ENCODE measurements at regions not wholly inside any gene's neighbourhood (a gene's known extent, or its start where the extent isn't known, plus 50 kb on each side); places are given as distances from the start of the nearest gene placed in this dataset.

DNA sequence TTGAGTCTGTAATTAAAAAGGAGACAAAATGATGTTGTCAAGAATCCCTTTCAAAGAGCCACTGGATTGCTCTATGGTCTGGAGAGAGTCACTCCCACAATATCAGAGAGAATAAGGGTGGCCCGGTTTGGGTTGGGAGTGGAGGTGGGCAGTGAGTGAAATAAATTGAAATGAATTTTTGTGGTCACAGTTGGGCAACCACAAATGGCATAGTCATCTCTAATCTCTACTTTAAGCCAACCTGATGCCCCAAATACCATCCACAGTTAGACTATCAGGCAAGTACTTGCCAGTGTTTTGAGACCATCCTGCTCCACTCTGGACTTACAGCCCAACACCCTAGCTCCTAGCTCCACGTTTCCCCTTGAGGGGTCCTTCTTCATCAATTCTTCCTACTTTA lies 559.7 kb downstream of the BCL11A start:
- Mint-ChIP-seq H3K27me3 (no peaks in the 10 kb centered on the region), H3K9me3 (no peaks in the 10 kb centered on the region), H3K4me3 (no peak overlapping the region), H3K4me1 (no peaks in the 10 kb centered on the region), H3K36me3 (no peaks in the 10 kb centered on the region), H3K27ac (no peak overlapping the region)

DNA sequence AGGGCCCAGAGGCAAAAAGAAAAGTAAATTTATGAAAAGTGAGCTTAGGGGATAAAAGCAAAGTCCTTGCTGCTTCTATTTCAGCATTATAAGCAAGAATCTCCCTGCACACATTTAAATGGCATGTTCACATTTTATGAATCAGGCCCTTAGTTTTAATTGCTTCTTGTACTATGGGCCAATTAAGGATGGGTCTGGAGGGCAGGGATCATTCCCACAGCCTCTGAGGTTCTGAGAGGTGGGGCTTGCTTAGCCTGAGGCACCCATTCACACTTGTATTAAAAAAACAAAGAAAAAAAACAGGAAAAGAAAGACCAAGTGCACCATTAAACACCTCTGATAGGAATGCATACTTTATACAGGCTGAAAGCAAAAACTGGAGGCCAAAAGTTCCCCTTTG lies 565.1 kb downstream of the BCL11A start:
- H3K27me3 Mint-ChIP-seq = no peaks in the 10 kb centered on the region
- no peaks in the 10 kb centered on the region for H3K36me3 Mint-ChIP-seq
- H3K27ac Mint-ChIP-seq = no peak overlapping the region
- no peak overlapping the region for H3K4me3 Mint-ChIP-seq
- no peaks in the 10 kb centered on the region for H3K9me3 Mint-ChIP-seq
- no peaks in the 10 kb centered on the region for H3K4me1 Mint-ChIP-seq

DNA sequence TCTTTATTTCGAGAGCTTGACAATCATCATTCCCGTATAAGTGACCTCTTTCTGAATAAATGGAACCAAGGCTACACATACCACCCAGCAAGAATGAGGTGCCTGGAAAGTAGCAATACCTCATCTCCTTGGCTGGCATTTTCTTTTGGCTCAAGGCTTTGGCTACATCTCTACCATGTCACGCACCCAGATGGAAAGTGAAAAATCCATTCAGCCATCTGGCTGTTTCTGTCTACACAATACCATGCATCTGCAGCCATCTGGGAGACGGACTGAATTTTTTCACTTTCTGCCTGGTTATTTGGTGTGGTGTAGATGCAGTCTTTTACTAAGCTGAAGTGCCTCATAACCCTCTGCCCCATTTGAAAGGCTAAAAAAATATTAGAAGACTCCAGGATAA lies 566.9 kb downstream of the BCL11A start:
- H3K27me3 Mint-ChIP-seq = no peaks in the 10 kb centered on the region
- no peak overlapping the region for H3K27ac Mint-ChIP-seq
- no peaks in the 10 kb centered on the region for H3K4me1 Mint-ChIP-seq
- no peaks in the 10 kb centered on the region for H3K9me3 Mint-ChIP-seq
- H3K4me3 Mint-ChIP-seq = no peak overlapping the region
- H3K36me3 Mint-ChIP-seq = no peaks in the 10 kb centered on the region

DNA sequence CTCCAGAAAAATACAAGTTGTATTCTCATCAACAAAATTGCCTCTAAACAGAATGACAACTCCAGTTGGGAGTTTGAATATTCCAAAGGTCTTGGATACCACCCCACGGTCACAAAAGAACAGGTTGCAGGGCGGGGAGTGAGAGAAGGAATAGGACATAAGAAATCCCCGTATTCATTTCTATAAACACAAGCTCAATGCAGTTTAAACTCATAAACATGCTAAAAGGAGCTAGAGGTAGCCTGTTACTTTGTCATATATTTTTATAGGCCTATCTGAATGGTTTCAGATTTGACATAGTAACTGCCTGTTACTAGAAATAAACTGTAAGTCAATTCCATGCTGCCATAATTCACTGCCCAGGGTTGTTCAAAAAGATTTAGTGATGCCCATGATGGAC lies 567.5 kb downstream of the BCL11A start:
- Mint-ChIP-seq H3K4me3 (no peak overlapping the region), H3K27me3 (no peaks in the 10 kb centered on the region), H3K4me1 (no peaks in the 10 kb centered on the region), H3K9me3 (no peaks in the 10 kb centered on the region), H3K27ac (no peak overlapping the region), H3K36me3 (no peaks in the 10 kb centered on the region)

DNA sequence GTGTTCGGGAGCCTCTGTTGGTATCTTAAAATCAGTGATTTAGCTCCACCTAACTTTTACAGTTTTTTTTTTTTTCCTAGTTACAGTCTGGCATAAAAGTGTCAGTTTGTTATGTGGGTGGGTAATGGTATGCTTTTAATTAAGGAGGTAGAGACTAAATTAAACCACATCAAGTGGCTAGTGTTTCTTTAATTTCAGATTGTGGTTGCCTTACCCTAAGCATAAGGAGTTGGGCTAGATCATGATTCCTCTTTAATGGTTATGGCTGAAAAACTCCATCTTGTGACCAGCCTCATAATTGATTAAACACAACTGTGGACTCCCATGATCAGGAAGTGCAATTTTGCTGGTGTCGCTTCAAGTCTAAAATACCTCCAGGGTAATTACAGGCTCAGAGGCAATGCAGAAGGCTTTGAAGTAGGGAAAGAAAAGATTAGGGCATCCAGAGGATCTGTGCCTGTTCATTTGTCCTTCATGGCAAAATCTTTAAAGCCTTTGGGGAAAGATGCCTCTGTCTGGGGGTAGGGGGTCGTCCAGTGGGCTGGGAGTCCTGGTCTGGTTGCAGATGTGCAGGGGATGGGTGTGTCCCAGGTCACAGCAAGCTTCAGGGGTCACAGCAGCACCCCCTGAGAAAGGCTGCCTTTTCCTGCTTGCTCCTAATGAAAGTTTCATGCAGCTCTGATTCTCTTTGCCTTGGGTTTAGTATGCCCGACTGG lies 579.2 kb downstream of the BCL11A start:
- H3K27ac Mint-ChIP-seq = no peak overlapping the region
- H3K4me1 Mint-ChIP-seq = peaks cover 8% of the 10 kb centered on the region
- H3K4me3 Mint-ChIP-seq = no peak overlapping the region
- no peaks in the 10 kb centered on the region for H3K36me3 Mint-ChIP-seq
- H3K27me3 Mint-ChIP-seq = no peaks in the 10 kb centered on the region
- no peaks in the 10 kb centered on the region for H3K9me3 Mint-ChIP-seq

DNA sequence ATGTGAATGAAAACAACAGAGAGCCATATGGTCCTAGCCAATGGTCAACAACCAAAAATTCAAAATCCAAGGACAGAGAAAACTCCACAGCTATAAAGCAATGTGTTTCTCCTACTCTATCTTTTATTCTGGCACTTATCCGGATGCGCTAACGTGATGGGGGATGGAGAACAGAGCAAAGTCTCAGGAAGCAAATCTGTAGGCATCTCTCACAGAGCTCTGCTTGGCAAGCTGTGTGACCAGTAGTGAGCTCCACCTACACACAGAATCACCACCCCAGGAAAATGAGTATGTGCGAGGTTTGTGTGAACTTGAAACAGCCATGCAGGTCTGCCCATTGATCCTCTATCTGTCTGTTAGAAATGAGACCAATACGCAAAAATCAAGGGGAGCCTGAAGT lies 584.3 kb downstream of the BCL11A start:
- no peaks in the 10 kb centered on the region for H3K36me3 Mint-ChIP-seq
- no peaks in the 10 kb centered on the region for H3K9me3 Mint-ChIP-seq
- no peak overlapping the region for H3K4me3 Mint-ChIP-seq
- no peak overlapping the region for H3K27ac Mint-ChIP-seq
- H3K4me1 Mint-ChIP-seq = peaks cover 7% of the 10 kb centered on the region
- H3K27me3 Mint-ChIP-seq = no peaks in the 10 kb centered on the region

DNA sequence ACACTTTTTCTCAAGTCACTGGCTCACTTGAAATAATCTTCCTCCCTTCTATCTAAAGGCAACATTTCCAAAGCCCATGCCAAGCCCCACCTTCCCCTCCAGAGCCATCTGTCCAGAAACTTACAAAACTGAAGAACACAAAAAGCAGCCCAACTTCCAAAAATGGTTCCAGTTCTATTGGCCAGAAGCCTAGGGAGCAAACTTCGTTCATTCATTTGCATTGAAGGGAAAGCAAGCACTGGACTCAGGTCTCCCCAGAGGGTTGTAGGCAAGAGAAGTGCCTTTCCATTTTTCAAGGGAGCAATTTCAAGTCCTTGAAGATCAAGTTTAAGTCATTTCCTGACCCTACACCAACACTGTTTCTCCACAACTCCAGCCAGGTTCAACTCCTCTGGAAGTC lies 585.0 kb downstream of the BCL11A start:
- no peak overlapping the region for H3K27ac Mint-ChIP-seq
- H3K36me3 Mint-ChIP-seq = no peaks in the 10 kb centered on the region
- no peaks in the 10 kb centered on the region for H3K9me3 Mint-ChIP-seq
- no peak overlapping the region for H3K4me3 Mint-ChIP-seq
- no peaks in the 10 kb centered on the region for H3K4me1 Mint-ChIP-seq
- H3K27me3 Mint-ChIP-seq = no peaks in the 10 kb centered on the region

DNA sequence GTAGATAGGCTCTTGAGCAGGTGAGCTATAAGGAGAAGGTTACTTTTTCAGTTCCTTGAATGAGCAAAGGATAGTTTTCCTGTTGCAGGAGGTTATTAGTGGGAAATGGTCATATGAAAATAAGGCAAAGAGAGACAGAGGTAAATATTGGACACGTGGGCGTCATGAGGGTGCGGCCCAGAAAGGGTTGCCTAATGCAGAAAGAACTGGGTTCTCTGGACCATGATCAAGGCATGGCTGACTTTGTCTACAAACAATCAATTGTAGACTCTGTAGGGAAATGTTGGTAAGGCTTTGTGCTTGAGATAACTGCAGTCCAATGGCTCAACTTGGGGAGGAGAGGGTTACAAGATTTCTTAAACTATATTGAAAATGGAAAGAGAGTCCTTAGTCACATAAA lies 585.8 kb downstream of the BCL11A start:
- Mint-ChIP-seq H3K36me3 (no peaks in the 10 kb centered on the region), H3K9me3 (no peaks in the 10 kb centered on the region)

DNA sequence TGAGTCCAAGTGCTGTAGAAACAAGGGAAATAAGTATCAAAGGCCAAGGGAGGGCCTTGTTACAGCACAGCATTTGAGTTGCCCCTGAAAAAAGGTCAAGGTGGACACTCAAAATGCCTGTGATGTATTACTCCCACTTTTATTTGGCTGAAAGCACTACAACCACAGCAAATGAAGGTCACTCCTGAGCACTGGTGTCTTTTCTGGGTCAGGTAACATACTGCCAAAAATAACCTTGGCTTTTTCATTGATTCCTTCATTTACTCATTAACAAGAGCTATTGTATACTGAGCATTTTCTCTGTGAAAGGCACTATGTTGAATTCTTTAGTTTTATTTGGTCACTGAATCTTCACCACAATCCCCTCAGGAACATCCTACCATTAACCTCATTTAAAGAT lies 590.3 kb downstream of the BCL11A start:
- H3K4me3 Mint-ChIP-seq = no peak overlapping the region
- no peaks in the 10 kb centered on the region for H3K4me1 Mint-ChIP-seq
- H3K9me3 Mint-ChIP-seq = no peaks in the 10 kb centered on the region
- H3K36me3 Mint-ChIP-seq = no peaks in the 10 kb centered on the region
- H3K27me3 Mint-ChIP-seq = no peaks in the 10 kb centered on the region
- no peak overlapping the region for H3K27ac Mint-ChIP-seq

More for the DNA sequence above, 585.8 kb downstream of the BCL11A start:
- no peak overlapping the region for H3K4me3 Mint-ChIP-seq
- H3K27me3 Mint-ChIP-seq = no peaks in the 10 kb centered on the region
- no peak overlapping the region for H3K27ac Mint-ChIP-seq
- no peaks in the 10 kb centered on the region for H3K4me1 Mint-ChIP-seq

DNA sequence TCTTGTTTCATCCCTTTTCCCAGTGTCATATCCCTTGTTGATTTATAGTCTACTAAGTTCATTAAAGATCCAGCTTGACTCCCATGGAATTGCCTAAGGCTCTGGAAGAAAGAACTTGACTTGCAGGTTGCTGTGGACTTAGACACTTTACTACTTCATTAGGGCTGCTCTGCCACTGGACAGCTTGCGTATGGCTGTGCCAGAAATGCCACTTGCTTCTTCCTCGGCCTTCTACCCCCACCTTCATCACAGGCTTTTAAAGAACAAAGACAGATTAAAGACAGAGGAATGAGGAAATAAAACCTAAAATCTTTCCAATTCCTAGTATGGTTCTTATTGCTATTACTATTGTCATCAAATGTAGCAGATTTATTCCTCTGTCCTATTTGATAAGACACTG lies 591.7 kb downstream of the BCL11A start:
- H3K9me3 Mint-ChIP-seq = no peaks in the 10 kb centered on the region
- H3K27ac Mint-ChIP-seq = no peak overlapping the region
- no peaks in the 10 kb centered on the region for H3K36me3 Mint-ChIP-seq
- no peak overlapping the region for H3K4me3 Mint-ChIP-seq
- no peaks in the 10 kb centered on the region for H3K4me1 Mint-ChIP-seq
- H3K27me3 Mint-ChIP-seq = no peaks in the 10 kb centered on the region

DNA sequence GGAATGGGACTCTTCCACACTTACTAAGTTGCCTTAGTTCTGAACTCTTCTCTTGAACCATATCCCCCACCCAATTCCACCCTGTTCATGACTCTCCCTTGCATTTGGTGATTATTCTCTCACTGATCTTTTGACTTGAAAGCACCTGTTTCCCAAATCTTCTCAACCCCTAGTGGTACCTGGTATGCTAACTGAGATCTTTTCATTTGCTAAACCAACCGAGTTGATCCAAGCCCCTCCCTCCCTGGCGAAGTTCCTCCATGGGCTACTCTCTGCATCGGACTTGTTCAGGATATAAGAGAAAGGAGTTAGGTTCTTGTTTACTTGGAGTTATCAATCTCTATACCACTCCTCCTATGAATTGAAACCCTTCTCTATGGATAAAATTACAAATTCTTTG lies 593.5 kb downstream of the BCL11A start:
- H3K27ac Mint-ChIP-seq = no peak overlapping the region
- no peaks in the 10 kb centered on the region for H3K9me3 Mint-ChIP-seq
- H3K4me3 Mint-ChIP-seq = no peak overlapping the region
- no peaks in the 10 kb centered on the region for H3K27me3 Mint-ChIP-seq
- no peaks in the 10 kb centered on the region for H3K4me1 Mint-ChIP-seq
- H3K36me3 Mint-ChIP-seq = peaks cover 1% of the 10 kb centered on the region

DNA sequence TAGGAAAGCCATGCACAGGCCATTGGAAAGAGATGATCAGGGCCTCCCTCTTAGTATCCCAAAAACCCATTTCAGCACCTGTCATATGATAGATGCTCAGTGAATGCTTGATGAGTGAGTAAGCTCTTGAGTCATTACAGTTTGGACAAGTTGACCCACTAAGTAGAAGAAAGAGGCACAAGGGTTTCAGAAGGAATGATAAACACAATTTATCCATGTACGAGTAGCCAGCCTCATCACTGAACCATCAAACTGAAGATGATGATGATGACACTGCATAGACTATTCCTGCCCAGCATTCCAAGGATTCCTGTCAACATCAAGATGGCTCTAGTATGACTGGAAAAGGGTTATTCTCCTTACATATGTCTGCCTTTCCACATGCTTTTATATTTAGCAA lies 596.0 kb downstream of the BCL11A start:
- no peak overlapping the region for H3K4me3 Mint-ChIP-seq
- H3K9me3 Mint-ChIP-seq = no peaks in the 10 kb centered on the region
- H3K27me3 Mint-ChIP-seq = no peaks in the 10 kb centered on the region
- no peaks in the 10 kb centered on the region for H3K4me1 Mint-ChIP-seq
- peaks cover 1% of the 10 kb centered on the region for H3K36me3 Mint-ChIP-seq
- H3K27ac Mint-ChIP-seq = no peak overlapping the region

DNA sequence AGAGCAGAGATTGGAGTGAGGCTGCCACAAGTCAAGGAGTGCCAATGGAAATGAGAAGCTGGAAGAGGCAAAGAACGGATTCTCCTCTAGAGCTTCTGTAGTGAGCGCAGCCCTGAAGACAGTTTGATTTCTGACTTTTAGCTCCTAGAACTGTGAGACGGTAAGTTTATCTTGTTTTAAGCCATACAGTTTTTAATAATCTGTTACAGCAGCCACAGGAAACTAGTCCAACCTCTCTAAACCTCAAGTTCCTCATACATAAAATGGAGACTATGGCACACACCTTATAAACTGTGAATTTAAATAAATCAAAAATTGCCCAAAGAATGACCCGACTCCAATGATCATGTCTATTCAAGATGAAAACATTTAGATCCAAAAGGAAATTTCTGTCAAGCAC lies 596.5 kb downstream of the BCL11A start:
- Mint-ChIP-seq H3K9me3 (no peaks in the 10 kb centered on the region), H3K36me3 (peaks cover 1% of the 10 kb centered on the region), H3K4me3 (no peak overlapping the region), H3K27ac (no peak overlapping the region), H3K4me1 (no peaks in the 10 kb centered on the region), H3K27me3 (no peaks in the 10 kb centered on the region)

DNA sequence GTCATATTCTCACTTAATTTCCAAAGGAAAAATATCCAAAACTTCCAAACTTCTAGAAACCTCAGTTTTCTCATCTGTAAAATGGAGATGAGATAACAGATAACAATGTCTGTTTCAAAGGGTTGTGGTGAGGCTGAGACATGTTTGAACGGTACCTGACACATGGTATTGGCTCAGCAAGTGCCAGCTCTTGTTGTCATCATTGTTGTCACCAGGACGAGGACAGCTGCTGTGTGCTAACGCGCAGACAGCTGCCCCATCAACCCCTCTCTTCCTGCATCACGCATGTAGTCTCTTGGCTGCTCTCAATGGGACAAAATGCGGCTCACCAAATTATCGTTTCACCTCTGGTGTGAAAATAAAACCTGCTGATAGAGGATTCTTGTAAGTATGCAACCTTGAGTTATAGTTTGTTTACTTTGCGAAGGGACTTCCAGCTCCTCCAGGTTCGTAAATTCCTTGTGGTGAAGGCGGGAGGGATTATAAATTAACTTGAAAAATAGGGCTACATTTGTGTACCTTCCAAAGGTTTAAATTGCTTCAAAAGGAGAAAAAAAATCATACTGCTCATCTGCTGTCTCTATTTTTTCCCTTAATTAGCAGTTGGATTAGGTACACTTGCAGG lies 605.4 kb downstream of the BCL11A start:
- Mint-ChIP-seq H3K27me3 (no peaks in the 10 kb centered on the region), H3K4me3 (no peak overlapping the region), H3K36me3 (no peaks in the 10 kb centered on the region), H3K4me1 (no peaks in the 10 kb centered on the region), H3K9me3 (no peaks in the 10 kb centered on the region), H3K27ac (no peak overlapping the region)

DNA sequence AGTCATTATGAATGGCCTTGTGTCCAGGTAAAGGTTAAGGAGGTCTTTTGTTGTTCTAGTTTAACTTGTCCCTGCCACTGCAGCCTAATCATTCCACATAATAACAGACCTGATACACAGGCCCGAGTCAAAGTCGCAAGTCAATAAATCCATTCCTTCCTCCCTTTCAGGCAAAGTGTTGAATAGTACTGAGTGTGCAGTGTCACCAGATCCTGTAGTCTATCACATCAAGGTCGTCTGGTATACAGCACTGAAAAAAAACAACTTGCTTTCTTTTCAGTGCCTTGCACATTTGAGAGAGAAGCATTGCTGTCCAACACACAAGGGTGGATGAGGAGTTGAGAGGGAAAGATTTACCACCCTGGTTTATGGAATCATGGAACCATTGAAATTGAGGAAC lies 606.2 kb downstream of the BCL11A start:
- H3K27me3 Mint-ChIP-seq = no peaks in the 10 kb centered on the region
- H3K4me1 Mint-ChIP-seq = no peaks in the 10 kb centered on the region
- H3K9me3 Mint-ChIP-seq = no peaks in the 10 kb centered on the region
- H3K4me3 Mint-ChIP-seq = no peak overlapping the region
- no peak overlapping the region for H3K27ac Mint-ChIP-seq
- H3K36me3 Mint-ChIP-seq = no peaks in the 10 kb centered on the region

DNA sequence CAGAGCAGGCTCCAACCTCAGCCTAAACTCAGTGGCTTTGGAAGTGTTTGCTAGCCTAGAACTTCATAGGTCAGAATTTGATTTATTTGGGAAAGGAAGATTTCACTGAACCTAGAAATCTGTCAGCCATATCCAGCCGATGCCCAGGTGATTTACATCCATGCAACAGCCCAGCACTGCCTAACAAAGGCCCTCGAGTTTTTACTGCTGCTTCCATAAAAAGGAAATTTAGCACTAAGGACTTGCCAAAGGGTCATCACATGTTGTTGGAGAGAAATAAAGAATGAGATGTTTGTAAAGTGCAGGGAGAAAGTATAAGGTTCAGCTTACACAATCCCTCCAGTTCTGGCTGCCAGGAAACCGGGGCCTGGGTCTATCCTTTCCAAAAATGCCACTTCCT lies 614.2 kb downstream of the BCL11A start:
- Mint-ChIP-seq H3K27ac (no peak overlapping the region), H3K4me3 (no peak overlapping the region), H3K4me1 (peaks cover 9% of the 10 kb centered on the region), H3K36me3 (no peaks in the 10 kb centered on the region), H3K9me3 (no peaks in the 10 kb centered on the region), H3K27me3 (no peaks in the 10 kb centered on the region)

DNA sequence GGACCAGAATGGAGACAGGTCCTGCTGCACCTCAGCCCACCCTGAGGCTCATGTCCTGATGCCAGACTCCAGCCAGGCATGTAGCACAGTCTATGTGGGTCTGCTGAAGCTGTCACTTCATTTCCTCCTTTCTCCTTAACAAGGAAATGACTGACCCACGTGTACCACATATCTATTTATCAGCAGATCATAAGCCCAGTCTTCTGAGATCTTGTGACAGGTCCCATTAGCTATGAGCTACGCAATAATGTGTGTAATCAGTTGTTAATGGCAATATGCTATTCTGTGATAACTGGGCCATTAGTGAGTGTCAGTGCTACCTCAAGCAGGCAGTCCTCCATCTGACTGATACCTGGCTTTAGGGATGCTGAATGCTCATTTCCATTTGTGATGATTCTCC lies 615.3 kb downstream of the BCL11A start:
- no peaks in the 10 kb centered on the region for H3K27me3 Mint-ChIP-seq
- H3K4me1 Mint-ChIP-seq = peaks cover 9% of the 10 kb centered on the region
- H3K27ac Mint-ChIP-seq = no peak overlapping the region
- no peaks in the 10 kb centered on the region for H3K9me3 Mint-ChIP-seq
- H3K4me3 Mint-ChIP-seq = no peak overlapping the region
- H3K36me3 Mint-ChIP-seq = no peaks in the 10 kb centered on the region
